ENCODE measurements at regions not wholly inside any gene's neighbourhood (a gene's known extent, or its start where the extent isn't known, plus 50 kb on each side); places are given as distances from the start of the nearest gene placed in this dataset.

DNA sequence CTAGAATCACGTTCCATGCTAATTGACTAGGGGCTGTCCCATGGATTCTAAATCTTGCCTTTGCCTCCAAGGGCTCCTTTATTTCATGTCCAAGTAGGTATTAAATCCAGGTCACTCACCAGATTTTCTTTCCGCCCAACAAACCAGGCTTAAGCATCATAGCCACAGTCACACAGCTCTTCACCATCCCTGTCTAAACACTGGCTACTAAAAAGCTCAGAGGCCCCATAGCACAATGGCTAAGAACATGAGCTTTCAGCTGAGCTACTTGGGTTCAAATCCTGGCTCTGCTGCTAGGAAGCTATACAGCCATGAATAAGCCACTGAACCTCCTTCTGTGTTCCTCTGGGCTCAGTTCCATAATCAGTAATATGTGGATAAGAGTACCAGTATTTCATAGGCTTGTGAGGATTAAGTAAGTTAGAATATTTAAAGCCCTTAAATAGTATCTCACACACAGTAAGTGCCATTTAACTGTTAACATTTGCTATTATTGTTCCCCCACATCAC lies 277.2 kb upstream of the GJB5 start:
- no peaks in the 10 kb centered on the region for H3K36me3 ChIP-seq (ENCODE audit: insufficient read depth, low read length)
- H3K79me2 ChIP-seq (ENCODE audit: insufficient read depth, low read depth, low read length) = no peaks in the 10 kb centered on the region
- H2AFZ ChIP-seq (ENCODE audit: low read length) = no peak overlapping the region
- no peak overlapping the region for H3K4me3 ChIP-seq (ENCODE audit: low read depth, low read length, poor library complexity, severe bottlenecking)
- H4K20me1 ChIP-seq (ENCODE audit: insufficient read depth, low read length) = no peaks in the 10 kb centered on the region
- no peaks in the 10 kb centered on the region for H3K9me2 ChIP-seq (ENCODE audit: insufficient read depth, low read length)
- H3K4me2 ChIP-seq (ENCODE audit: low read length) = no peak overlapping the region
- DNase-seq (ENCODE audit: low spot score) = no peak
- H3K27ac ChIP-seq (ENCODE audit: low read depth, low read length, poor library complexity, severe bottlenecking) = no peak overlapping the region
- intact Hi-C loops (cut with micrococcal nuclease; ENCODE audit: unreplicated experiment) = no loop called here
- CTCF ChIA-PET (ENCODE audit: unreplicated experiment) = no interaction called here
- H3K4me1 ChIP-seq (ENCODE audit: insufficient read depth, low read length, poor library complexity, severe bottlenecking) = no peaks in the 10 kb centered on the region
- POLR2A ChIA-PET = no interaction called here
- TF ChIP-seq CTCF (conservative IDR thresholded peaks at IDR 0.05; ENCODE audit: low read length) (no peak), EZH2phosphoT487 (IDR thresholded peaks at IDR 0.05; ENCODE audit: borderline replicate concordance, low read depth, low read length) (no peak)
- BruUV-seq (replicated peaks) = no TSS peak
- no peaks in the 10 kb centered on the region for H3K9me3 ChIP-seq (ENCODE audit: low read length)

DNA sequence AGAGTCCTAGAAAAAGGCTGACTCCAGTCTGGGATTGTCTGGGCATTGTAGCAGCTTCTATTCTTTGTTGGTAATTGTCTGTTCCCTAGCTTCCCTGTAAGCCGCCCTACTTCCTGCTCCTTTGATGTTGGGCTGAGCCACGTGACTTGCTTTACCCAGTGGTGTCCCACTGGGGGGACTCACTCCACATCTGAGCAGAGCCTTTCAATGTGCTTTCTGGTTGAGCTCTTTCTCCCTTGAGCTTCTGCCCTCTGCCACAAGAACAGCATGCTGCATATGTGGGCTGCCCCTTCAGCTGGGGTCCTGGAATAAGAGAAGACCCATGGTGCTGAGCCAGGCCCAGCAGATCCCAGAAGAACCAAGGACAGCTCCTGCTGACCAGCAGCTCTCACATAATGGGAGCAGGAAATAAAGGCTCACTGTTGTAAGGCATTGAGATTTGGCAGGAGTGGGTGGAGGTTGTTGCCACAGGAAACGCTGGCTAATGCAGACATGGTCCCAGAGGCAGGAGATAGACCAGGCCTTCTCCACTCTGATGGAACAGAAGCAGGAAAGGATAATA lies 276.3 kb upstream of the GJB5 start:
- BruUV-seq (replicated peaks) = no TSS peak
- no peaks in the 10 kb centered on the region for H3K79me2 ChIP-seq (ENCODE audit: insufficient read depth, low read depth, low read length)
- ChIA-PET CTCF (ENCODE audit: unreplicated experiment) (no interaction called here), POLR2A (no interaction called here)
- no peak for TF ChIP-seq EZH2phosphoT487 (IDR thresholded peaks at IDR 0.05; ENCODE audit: borderline replicate concordance, low read depth, low read length)
- no peak for TF ChIP-seq CTCF (conservative IDR thresholded peaks at IDR 0.05; ENCODE audit: low read length)
- no peak overlapping the region for H3K4me3 ChIP-seq (ENCODE audit: low read depth, low read length, poor library complexity, severe bottlenecking)
- H2AFZ ChIP-seq (ENCODE audit: low read length) = no peak overlapping the region
- H3K4me1 ChIP-seq (ENCODE audit: insufficient read depth, low read length, poor library complexity, severe bottlenecking) = no peaks in the 10 kb centered on the region
- H4K20me1 ChIP-seq (ENCODE audit: insufficient read depth, low read length) = no peaks in the 10 kb centered on the region
- no peak for DNase-seq (ENCODE audit: low spot score)
- no peak overlapping the region for H3K4me2 ChIP-seq (ENCODE audit: low read length)
- no peaks in the 10 kb centered on the region for H3K36me3 ChIP-seq (ENCODE audit: insufficient read depth, low read length)
- H3K9me2 ChIP-seq (ENCODE audit: insufficient read depth, low read length) = no peaks in the 10 kb centered on the region
- intact Hi-C loops (cut with micrococcal nuclease; ENCODE audit: unreplicated experiment) = no loop called here
- no peaks in the 10 kb centered on the region for H3K9me3 ChIP-seq (ENCODE audit: low read length)
- no peak overlapping the region for H3K27ac ChIP-seq (ENCODE audit: low read depth, low read length, poor library complexity, severe bottlenecking)

DNA sequence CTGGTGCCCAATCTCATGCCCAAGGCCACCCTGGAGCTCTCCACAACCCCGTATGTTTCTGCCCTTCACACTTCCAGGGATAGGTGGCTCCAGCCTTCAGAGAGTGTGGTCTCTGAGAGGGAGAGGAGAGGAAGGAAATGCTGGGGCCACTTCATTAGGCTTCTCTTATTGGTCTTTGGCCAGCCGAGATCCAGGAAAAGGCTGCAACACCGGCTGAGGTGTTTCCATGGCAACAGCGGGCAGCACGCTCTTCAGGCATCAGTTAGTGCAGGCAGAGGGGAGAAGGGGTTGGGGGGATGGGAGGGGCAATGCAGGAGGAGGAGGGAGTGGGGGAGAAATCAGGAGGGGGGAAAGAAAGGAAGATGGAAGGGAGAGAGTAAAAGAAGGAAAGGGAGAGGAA lies 275.1 kb upstream of the GJB5 start:
- DNase-seq (ENCODE audit: low spot score) = no peak
- no peaks in the 10 kb centered on the region for H4K20me1 ChIP-seq (ENCODE audit: insufficient read depth, low read length)
- H2AFZ ChIP-seq (ENCODE audit: low read length) = no peak overlapping the region
- H3K27ac ChIP-seq (ENCODE audit: low read depth, low read length, poor library complexity, severe bottlenecking) = no peak overlapping the region
- POLR2A ChIA-PET = no interaction called here
- no TSS peak for BruUV-seq (replicated peaks)
- H3K4me3 ChIP-seq (ENCODE audit: low read depth, low read length, poor library complexity, severe bottlenecking) = no peak overlapping the region
- no peaks in the 10 kb centered on the region for H3K4me1 ChIP-seq (ENCODE audit: insufficient read depth, low read length, poor library complexity, severe bottlenecking)
- no peak for TF ChIP-seq EZH2phosphoT487 (IDR thresholded peaks at IDR 0.05; ENCODE audit: borderline replicate concordance, low read depth, low read length)
- TF ChIP-seq CTCF (conservative IDR thresholded peaks at IDR 0.05; ENCODE audit: low read length) = no peak
- H3K9me2 ChIP-seq (ENCODE audit: insufficient read depth, low read length) = no peaks in the 10 kb centered on the region
- CTCF ChIA-PET (ENCODE audit: unreplicated experiment) = no interaction called here
- no peaks in the 10 kb centered on the region for H3K9me3 ChIP-seq (ENCODE audit: low read length)
- H3K79me2 ChIP-seq (ENCODE audit: insufficient read depth, low read depth, low read length) = no peaks in the 10 kb centered on the region
- no peaks in the 10 kb centered on the region for H3K36me3 ChIP-seq (ENCODE audit: insufficient read depth, low read length)
- intact Hi-C loops (cut with micrococcal nuclease; ENCODE audit: unreplicated experiment) = no loop called here
- H3K4me2 ChIP-seq (ENCODE audit: low read length) = no peak overlapping the region

All from OCI-LY7 (cell line).